ENCODE measurements at regions not wholly inside any gene's neighbourhood (a gene's known extent, or its start where the extent isn't known, plus 50 kb on each side); places are given as distances from the start of the nearest gene placed in this dataset.

DNA sequence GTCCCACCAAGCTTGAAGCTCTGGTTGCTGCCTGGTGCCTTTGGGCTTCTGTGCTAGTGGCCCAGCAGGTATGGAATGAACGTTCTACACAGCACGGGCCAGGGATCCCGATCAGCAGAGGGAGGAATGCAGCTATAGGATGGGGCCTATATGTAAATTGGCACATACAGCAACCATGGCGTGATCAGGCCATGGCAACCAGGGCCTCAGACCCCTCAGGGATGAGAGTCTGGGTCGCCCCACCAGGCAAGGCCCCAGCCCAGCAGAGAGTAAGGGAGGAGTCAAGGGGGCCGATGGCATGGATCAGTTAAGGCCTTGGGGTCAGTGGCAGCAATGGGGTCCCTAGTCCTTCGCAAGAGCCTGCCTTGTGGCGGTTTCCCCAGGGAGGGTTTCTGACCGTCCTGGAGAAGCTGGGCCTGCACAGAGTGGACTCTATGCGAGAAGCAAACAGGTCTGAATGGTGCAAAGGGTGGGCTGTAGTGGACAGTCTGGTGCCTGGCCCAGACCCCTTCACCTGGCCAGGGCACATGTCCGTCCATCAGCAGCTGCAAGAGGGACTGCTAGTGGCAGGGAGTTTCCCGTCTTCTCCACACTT, 98.2 kb upstream of the SLC22A11 start:
- DNase-seq (ENCODE audit: low read depth) = no peak

DNA sequence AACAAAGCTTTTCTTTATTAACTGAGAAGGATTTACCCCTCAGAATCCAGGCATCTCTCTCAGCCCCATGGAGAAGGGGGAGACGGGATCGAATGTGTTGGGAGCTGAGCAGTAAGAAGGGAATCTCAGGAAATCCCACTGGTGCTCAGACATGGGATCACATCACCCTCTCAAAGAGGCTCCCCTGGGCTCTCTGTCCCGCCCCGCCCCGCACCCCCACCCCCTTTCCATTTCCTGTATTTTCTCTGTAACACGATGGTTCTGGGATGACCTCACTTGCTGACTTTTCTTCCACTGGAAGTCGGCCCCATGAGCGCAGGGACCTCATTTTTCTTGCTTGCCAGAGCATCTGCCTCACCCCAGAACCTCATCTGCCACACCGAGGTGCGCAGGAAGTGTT, 96.7 kb upstream of the SLC22A11 start:
- DNase-seq (ENCODE audit: low read depth) = no peak

GRCh38 chr11:64459609-64460008, 96.1 kb upstream of the SLC22A11 start:
- no peak for DNase-seq (ENCODE audit: low read depth)

- no peak for DNase-seq (ENCODE audit: low read depth)
Observed at GRCh38 chr11:64461081-64461480, 94.7 kb upstream of the SLC22A11 start.

DNA sequence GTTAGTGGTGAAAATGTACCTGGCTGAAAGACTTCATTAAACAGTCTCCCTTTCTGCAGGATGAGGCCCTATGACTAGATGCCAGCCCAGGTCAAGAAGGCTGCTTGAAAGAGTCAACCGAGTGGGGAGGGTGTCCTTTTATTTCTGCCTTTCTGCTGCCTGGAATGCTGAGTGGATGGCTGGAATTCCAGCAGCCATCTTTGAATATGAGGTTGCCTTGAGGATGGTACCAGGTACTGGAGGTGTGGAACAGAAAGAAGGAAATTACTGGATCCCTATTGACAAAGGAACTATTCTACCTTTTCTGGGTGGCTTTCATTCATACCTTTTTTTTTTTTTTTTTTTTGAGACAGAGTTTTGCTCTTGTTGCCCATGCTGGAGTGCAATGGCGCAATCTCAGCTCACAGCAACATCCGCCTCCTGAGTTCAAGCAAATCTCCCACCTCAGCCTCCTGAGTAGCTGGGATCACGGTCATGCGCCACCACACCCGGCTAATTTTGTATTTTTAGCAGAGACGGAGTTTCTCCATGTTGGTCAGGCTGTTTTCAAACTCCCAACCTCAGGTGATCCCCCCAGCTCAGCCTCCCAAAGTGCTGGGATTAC, 89.5 kb upstream of the SLC22A11 start:
- DNase-seq (ENCODE audit: low read depth) = no peak

GRCh38 chr11:64469288-64469687, 86.5 kb upstream of the SLC22A11 start:
- no peak for DNase-seq (ENCODE audit: low read depth)

DNA sequence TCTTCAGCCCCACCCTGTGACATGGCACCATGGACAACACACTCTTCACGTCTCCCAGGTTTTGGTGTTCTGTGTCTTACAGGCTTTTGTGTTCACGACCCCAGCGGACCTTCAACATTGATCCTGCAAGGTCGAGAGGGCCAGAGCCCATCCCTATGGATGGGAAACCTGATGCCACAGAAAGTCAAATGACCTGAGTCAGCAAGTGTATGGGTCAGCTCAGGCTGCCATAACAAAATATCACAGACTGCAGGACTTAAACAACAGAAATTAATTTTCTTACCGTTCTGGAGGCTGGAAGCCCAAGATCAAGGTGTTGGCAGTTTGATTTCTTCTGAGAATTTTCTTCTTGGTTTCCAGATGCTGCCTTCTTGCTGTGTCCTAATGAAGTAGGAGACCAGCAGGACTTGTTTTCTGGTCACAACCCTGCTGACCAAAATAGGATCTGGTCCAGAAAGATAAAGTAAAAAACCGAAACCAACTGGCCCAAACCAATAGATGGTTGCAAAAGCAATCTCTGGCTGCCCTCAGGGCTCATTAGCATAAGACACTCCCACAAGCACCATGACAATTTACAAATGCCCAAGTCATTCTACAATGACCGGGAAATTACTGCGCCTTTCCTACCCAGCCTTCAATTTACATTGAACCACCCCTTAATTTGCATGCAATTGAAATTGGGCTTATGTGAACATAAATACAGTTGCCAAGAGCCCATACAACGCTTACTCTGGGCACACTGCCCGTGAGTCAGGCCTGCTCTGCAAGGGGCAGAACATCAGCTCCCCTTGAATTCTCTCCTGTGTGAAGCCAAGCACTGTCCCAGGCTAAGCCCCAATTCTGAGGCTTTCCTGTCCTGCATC, 82.9 kb upstream of the SLC22A11 start:
- no peak for DNase-seq (ENCODE audit: low read depth)

- no peak for DNase-seq (ENCODE audit: low read depth)
Observed at GRCh38 chr11:64474680-64475079, 81.1 kb upstream of the SLC22A11 start.

GRCh38 chr11:64475145-64475544, 80.6 kb upstream of the SLC22A11 start:
- no peak for DNase-seq (ENCODE audit: low read depth)

DNA sequence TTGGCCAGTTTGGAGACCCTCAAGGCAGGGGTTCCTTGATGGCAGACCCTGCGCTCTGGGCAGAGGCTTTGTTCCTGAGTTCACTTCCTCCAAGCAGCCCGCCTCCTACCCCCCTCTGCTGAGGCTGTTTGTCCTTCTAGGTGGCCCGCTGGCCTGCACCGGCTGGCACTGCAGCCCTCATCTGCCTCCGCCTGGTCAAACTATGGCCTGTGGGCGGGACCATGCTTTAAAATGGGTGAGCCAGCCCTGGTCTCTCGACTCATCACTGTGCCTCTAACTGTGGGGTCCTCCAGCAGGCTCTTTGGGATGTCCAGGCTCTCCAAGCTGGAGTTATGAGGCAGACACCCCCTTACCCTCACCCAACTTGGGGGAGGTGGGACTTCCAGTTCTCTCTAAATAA, 78.9 kb upstream of the SLC22A11 start:
- no peak for DNase-seq (ENCODE audit: low read depth)

- no peak for DNase-seq (ENCODE audit: low read depth)
Observed at GRCh38 chr11:64477675-64478074, 78.1 kb upstream of the SLC22A11 start.

DNA sequence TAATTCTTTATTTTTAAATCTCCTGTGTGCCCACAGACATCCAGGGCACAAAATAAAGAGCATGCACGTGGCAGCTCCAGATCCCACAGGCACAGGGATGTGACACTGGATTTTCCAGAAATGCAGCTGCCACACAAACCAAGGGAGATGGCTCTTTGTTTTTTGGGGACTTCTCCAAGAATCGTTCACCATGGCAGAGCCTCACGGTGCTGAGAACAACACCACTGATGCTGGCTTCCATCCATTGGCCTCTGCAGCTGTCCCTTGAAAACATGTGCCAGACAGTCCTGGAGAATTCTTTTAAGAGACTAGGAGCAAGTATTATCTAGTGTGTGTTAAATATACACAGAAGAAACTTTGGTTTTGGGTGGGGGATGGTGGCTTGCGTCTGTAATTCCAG, 73.2 kb upstream of the SLC22A11 start:
- peak; percentile 26 for DNase-seq (ENCODE audit: low read depth)

- DNase-seq (ENCODE audit: low read depth) = no peak
Observed at GRCh38 chr11:64484191-64485022, 71.3 kb upstream of the SLC22A11 start.

- no peak for DNase-seq (ENCODE audit: low read depth)
Observed at GRCh38 chr11:64485074-64485473, 70.7 kb upstream of the SLC22A11 start.

DNA sequence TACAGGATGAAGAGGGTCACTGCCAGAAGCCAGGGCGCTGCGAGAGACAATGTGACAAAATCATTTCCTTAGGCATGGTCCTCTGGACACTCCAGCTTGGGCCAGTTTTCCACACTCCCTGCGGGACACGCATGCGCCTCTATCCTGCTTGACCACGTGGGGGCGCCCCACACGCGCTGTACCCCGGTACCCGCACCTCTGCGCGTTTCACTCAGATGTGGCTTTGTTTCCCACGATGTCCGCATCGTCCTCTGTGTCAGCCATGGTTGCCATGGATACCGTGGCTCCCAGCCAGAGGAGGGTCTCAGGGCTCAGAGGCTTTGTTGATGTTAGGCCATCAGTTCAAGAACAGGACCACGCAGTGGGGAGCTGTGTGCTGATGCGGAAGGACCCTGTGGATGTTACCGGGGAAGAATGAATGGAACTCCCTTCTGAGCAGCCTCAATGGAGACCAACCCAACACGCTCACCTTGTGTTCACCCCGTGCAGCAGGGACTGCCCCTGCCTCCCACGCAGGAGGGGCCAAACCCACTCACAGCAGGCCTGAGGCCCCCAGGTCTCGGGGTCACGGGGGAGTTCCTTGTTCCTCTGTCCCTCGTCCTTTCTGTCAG, 65.8 kb upstream of the SLC22A11 start:
- DNase-seq (ENCODE audit: low read depth) = no peak

- no peak for DNase-seq (ENCODE audit: low read depth)
Observed at GRCh38 chr11:64490562-64491216, 65.1 kb upstream of the SLC22A11 start.

- no peak for DNase-seq (ENCODE audit: low read depth)
Observed at GRCh38 chr11:64492561-64492960, 63.2 kb upstream of the SLC22A11 start.

DNA sequence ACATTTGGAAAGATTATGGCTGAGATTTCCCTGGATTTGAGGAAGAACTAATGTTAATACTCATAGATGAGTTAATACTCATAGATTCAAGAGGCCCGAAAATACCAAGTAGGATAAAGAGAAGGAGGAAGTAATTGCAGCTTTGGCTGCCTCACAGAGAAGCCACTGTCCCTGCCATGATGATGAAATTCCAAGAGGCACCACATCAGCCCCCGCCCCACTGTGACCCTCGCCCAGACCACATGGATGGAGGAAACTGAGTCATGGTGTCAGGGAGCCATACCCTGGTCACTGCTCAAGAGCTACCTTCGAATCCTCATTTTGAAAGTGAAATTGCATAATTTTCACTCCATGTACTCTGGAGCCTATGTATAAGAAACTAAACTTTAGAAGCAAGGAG, 57.6 kb upstream of the SLC22A11 start:
- no peak for DNase-seq (ENCODE audit: low read depth)

GRCh38 chr11:64499261-64500004, 56.3 kb upstream of the SLC22A11 start:
- DNase-seq (ENCODE audit: low read depth) = no peak
